Activated naive CD4-positive, alpha-beta T cell treated with Interleukin-2 at 50 U/mL for 16 hours (primary cell): ENCODE measurements at regions not wholly inside any gene's neighbourhood (a gene's known extent, or its start where the extent isn't known, plus 50 kb on each side); places are given as distances from the start of the nearest gene placed in this dataset.

Experiments
- DNase-seq: peaks from one replicate; pipeline ENCODE4 v3.0.0-alpha.2; 2020

DNA sequence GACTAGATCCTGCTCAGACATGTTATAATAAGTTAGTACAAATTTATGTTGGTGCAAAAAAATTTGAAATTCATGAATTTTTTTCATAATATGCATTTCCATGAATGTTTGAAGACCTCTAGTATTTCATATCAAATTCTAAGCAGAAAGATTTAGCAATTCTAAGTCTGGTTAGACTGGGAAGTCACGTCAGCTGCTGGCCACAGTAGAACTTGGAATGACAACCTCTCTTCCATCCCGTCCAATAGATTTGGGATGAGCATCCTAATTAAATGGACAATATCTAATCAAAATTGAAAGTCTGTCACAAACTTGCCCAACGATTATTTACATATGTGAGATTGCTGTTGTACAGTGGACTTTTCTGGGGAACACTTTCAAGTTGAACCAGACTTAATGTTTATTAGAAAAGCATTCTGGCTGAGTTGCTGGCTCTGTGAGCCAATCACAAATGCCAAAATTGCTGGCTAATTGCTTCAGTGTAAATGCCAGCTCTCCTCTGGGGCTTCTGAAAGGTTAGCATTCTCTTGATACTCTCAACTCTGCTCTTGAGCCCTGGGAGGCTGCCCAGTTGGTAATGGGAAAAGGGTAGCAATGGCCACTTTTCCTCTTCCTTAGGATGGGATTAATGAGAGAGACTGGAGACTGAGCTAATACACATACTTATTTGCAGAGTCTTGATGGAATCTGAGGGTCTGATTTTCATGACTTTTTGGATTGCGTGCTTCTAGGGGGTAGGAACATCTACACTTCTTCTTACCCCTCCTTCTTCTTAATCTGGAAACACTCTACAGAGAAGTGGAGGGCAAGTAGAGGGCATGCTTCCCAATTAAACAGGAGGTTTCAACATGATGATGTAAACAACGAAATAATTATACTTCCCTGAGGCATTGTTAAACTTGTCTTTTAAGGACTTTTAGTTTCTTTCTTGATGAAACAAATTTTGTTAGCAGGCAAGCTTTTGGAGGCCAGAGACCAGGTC is 253.5 kb downstream of the BAMBI start:
- no peak for DNase-seq

DNA sequence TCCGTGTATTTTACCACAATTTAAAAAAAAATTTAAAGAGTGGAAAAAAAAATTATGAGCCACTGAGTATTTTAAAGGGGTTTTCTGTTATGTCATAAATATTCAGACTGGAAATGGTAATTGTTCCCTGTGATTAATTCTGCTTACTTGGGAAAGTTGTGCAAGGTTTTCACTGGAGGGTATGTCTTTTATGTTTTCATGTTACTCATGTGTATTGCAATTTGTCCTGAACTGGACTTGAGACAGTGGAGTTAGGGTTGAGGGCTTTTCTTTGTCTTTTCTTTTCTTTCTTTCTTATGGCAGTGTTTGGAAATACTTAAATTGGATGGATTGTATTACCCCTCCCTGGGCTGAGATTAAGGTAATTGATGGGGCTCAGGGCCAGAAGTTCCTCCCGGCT is 257.7 kb downstream of the BAMBI start:
- DNase-seq, result no peak

GRCh38 chr10:28937959-28938358 is 260.6 kb downstream of the BAMBI start:
- no peak for DNase-seq

DNA sequence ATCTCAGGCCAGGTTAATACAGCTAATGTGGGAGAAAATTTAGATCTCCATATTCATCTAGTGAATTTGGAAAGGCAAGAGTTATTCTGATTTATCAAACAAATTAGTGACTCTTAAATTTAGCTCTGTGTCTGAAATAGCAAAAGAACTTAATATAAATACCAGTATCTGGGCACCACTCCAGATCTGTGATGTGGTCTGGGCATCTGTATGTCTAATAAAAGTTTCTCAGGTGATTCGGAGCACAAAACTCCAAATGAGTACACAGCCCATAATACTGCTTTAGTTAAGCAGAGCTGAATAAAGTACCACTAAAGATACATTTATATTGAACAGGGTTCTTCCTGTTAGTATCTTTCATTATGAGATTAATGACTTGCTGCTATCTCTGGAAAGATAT is 261.4 kb downstream of the BAMBI start:
- DNase-seq, result no peak

DNA sequence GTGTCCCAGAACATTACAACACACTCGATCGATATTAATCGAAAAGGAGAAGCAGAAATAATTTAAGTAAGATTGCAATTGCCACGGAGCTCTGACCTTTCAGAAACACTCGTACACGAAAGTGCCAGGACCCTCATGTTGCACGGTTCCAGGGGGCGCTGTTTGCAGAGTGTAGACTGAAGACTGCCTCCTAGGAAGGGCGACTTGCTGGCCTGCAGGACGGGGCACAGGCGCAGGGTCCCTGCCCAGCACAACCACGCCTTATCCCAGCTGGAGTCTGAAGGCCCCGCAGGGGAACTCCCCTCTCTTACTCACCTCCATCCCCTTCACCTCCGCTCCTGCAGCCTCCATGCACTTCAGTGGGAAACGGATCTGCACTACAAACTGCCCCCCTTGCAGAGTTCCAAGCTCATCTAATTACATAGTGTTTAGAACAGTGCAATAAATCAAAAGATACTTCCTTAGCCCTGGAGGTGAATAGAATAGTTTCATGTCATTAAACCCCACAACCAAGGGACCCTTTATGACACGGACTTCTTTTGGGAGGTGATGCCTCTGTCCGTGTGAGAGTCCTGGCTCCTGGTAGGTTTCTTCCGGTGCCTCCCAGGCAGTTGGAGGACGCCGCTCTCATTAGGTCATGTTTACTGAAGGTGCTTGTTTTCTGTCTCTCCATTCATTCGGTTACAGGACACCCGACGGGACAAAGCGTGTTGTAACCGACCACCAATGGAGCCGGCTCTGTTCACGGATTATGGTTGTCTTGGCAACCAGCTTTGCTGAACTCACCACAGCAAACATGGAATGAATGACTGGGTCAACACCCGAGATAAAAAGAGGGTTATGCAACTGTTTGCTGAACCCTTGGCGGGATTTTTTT is 262.2 kb downstream of the BAMBI start:
- no peak for DNase-seq

DNA sequence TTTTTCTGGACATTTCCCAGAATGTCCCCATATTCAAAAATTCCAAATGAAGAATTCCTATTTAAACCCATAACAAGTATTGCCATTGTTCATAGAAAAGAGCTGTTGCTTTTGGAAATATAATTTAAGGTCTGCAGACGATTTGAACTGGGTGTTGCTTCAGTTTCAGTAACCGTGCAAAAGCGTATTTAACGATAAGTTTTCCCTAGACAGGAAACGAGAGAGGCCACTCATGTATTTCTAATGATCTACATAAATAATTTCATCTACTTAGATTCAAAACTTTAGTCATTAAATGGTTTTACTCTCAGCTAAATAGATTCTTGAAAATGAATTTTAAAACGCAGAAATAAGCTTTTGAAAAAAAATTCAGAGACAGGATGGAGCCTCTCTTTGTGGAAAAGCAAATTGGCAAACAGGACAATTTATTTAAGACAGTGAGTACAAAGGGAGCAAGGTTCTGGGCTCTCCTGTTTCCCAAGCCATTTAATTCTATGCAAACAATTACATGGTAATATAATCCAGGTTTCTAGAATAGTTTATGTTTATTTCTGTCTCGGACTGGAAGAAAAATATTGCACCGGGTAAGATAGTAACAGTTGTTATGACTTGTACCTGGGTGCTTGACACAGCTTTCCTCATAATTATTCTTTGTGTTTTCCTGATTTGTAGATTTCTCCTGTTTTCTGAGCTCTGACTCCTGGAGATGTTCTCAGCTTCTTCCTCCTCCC is 263.0 kb downstream of the BAMBI start:
- DNase-seq, result no peak

- no peak for DNase-seq
Measured at GRCh38 chr10:28942012-28942411, 264.7 kb downstream of the BAMBI start.

- DNase-seq, result no peak
Measured at GRCh38 chr10:28945959-28946358, 268.6 kb downstream of the BAMBI start.

DNA sequence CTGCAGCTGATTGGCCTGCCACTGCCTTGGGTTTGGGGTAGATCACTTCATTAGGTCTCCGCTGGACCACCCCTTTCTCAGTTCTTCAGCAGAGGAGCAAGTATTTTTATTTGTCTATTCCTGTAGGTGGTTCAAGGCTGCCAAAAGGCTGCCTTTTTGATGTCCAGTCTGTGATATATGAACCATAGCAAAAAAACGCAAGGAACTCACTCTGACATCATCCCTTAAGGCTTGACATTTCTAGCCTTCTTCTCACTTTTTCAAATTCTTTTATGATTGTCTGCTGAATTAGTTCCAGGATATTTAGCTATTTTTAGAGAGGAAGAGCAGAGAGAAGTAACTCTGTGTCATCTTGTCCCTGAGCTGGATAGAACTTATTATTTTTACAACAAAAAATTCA is 269.2 kb downstream of the BAMBI start:
- DNase-seq, result no peak

DNA sequence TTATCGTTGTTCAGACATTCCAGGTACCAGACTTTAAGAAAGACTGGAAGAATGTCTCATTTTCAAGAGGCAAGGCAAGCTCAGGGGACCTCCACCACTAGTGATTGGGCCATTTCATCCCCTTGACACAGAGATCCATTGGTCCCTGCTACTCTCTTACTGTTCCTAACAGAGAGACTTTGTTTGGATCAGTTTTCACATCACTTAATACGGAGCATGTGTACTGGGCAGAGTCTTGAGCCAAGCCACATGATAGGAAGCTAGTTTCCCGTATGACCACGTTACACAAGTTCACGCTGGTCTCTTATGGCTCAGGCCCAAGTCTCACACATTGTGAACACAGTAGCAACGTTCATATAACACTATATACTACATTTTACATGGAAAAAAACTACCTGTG is 269.9 kb downstream of the BAMBI start:
- no peak for DNase-seq

- DNase-seq, result no peak
Measured at GRCh38 chr10:28948046-28948445, 270.7 kb downstream of the BAMBI start.

DNA sequence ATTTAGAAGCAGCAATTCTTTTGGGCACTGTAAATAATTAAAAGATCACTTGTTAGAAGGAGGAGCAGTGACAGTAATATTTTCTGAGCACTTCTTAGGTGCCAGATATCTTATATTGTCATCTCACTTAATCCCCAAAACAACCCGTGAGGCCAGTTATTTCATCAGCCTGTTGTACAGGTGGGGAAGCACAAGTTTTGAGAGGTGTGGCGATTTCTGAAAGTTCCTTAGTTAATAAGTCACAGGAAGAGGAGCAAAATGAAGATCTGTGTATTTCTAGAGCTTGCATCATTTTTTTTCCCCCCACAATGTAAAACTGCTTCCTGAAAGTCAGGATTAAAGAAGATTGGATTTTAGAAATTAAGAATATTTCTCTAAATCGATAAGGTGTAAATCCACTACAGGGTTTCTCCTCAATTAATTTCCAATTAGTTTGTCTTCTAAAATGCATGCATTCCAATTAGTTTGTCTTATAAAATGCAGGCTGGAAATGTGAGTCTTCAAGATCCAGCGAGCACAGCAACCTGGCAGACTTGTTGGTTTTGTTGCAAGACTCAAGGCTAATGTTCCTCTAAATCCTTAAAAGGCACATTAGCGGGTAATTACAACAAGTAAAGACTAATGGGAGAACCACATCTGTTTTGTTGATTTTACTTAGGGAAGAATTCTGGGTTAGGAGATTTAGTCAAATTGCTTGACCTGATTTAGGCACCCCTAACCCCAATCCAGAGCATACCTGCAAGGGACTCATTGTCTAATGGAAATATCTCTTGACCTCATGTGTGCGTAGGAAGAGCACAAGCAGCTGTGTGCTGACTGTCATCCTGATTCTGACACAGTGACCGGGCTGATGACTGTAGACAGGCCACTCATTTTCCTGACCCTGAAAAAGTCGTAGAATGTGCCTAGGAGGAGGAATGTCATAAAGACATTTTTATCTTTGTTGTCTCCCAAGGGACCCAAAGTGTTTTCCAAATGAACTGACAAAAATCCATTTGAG is 272.0 kb downstream of the BAMBI start:
- DNase-seq, result no peak

GRCh38 chr10:28951484-28951883 is 274.2 kb downstream of the BAMBI start:
- DNase-seq, result no peak

DNA sequence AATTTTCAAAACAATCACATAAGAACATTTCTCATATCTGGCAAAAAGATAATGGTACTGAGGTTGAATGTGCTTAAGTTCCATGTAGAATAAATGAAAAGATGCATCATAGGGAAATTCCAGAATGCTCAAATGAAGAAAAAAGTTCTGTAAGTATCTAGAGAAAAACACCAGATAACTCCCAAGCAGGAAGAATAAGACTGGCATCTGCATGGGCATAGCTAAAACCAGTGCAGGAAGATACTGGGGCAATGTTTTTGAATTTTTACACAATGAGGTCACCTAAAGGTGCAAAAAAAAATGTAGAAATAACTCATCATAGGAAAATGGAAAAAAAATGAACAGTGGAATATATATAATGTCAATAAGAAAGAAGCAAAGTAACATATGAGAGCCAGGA is 275.2 kb downstream of the BAMBI start:
- DNase-seq, result no peak

DNA sequence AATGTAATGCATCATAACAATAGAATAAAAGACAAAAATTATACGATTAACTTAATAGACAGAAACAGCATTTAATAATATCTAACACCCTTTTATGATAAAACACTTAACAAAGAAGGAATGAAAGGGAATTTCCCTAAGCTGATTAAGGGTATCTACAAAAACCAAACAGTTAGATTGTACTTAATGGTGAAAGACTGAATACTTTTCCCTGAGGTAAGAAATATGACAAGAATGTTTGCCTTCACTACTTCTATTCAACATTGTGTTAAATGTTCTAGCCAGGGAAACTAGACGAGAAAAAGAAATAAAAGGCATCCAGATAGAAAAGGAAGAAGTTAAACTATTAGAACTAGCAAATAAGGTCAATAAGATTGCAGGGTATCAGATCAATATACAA is 276.9 kb downstream of the BAMBI start:
- DNase-seq, result no peak

GRCh38 chr10:28958468-28958867 is 281.1 kb downstream of the BAMBI start:
- no peak for DNase-seq

DNA sequence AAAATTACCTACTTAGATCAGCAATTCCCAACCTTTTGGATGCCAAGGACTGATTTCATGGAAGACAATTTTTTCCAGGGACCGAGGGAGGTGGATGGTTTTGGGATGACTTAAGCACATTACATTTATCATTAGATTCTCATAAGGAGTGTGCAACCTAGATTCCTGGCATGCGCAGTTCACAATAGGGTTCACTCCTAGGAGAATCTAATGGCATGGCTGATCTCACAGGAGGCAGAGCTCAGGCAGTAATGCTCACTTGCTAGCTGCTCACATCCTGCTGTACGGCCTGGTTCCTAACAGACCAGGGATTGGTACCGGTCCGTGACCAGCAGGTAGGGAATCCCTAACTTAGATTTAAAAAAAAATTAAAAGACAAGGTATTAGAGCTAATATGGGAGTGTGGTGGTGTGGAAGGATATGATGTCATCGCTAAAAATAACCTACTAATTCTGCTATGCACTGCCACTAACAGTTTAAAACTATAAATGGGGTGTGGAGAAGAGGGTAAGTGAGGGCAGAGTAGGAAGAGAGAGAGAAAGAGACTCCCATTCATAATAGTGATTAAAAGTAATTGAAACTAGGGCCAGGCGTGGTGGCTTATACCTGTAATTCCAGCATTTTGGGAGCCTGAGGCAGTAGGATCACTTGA is 282.7 kb downstream of the BAMBI start:
- DNase-seq, result no peak

GRCh38 chr10:28962768-28963167 is 285.4 kb downstream of the BAMBI start:
- DNase-seq, result no peak

GRCh38 chr10:28963539-28964221 is 286.4 kb downstream of the BAMBI start:
- no peak for DNase-seq

DNA sequence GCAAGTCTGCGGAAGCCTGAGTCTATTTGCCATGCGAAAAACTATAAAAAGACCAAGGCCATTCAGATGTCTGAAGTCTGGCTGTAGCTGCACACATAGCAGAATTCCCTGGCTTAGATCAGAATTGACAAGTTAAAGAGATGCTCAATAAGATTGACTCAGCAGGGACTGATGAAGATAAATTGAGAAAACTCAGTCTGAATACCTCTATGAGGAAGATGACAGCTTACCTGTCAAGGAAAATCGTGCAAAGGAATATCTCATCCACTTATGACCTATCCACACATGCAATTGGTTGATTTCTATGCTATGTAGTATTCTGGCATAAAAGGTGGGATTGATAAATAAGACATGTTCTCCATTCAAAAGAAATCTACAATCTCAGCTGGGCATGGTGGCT is 288.6 kb downstream of the BAMBI start:
- no peak for DNase-seq

DNA sequence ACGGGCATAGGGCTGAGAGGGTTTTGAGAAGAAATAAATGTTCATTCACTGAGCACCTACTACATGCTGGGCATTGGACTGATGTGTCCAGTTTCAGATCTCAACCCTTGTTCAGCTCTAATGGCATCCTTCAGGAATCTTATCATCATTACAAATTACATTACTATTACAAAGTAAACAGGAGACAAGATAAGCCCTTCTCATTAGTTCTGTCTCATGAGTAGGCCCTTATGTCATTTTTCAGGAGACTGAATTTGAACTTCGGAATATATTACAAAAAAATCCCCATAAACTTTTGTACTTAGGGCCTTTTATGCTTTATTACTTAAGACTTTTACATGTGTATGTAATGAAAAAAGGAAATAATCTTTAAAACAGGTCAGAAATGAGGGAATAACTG is 289.7 kb downstream of the BAMBI start:
- DNase-seq, result no peak
